ENCODE measurements at regions not wholly inside any gene's neighbourhood (a gene's known extent, or its start where the extent isn't known, plus 50 kb on each side); places are given as distances from the start of the nearest gene placed in this dataset.
"Not testable (repeated sequence)": the region's sequence is repeated elsewhere in the genome, so short reads cannot be mapped to it uniquely, and the experiment has no call there.

DNA sequence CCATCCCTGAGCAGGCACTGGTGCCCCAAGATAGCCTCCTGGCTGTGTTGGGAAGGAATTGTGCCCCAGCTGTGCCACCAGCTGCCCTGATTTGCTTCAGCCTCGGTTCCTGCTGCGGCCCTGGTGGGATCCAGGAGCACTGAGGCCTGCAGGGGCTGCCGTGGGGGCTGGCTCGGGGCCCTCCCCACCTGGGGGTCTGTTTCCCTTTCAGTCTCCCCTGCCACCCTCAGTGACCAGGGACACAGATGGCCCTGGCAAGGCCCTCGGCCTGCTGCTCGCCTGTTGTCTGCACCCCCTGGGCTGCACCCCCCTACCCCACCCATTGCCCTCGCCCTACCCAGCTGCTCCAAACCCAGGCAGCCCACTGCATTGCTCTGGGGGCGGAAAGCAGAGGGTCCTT, 483.8 kb downstream of the TUBA3C start:
- H3K4me3 ChIP-seq (ENCODE audit: low read depth, low read length): not testable (repeated sequence)

DNA sequence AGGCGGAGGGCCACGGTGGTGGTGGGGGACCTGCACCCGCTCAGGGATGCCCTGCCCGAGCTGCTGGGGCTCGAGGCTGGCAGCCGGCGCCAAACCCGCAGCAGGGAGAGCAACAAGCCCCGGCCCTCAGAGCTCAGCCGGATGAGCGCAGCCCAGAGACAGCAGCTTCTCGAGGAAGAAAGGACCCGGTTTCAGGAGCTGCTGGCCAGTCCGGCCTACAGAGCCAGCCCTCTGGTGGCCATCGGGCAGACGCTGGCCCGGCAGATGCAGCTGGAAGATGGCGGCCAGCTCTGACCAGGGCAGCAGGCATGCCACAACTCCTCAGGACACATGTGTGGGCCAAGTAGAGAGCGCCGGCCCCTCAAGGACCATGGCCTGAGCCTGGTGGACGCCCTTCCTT, 484.4 kb downstream of the TUBA3C start:
- H3K4me3 ChIP-seq (ENCODE audit: low read depth, low read length): not testable (repeated sequence)

DNA sequence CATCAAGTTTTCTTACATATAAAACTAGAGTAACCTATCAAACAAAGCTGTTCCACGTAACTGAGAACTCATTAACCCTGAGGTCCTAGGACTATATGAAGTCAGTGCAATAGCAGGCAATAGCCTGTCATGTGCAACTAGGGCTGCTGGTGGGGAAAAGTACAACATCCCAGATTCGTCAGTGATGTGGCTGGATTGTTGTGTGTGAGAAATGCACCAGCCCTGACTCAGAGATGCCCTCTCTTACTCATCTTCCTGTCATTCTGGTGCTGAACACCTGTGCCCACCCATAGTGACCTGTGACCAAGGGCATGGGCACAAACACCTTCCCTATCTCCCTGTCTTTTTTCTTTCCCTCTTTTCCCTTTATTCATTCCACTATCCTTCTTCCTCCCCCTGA, 504.2 kb downstream of the TUBA3C start:
- H3K4me3 ChIP-seq (ENCODE audit: low read depth, low read length): not testable (repeated sequence)

DNA sequence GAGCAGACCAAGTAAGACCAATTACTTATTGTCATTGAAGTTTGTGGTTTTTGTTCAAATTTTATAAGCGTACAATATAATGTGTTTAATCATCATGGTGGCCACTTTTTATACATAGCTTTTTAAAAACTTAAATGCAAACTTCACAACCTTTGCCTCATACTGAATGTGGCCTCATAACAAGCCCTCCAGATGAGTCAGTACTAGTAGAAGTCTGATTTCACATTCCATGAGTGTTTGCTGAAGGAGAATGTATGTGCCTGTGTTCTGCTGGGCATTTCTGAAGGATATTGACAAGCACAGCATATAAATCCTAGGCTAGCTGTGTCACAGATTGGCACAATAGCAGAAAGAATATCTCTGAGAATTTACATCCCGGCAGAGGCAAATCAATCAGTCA, 506.4 kb downstream of the TUBA3C start:
- H3K4me3 ChIP-seq (ENCODE audit: low read depth, low read length): not testable (repeated sequence)

DNA sequence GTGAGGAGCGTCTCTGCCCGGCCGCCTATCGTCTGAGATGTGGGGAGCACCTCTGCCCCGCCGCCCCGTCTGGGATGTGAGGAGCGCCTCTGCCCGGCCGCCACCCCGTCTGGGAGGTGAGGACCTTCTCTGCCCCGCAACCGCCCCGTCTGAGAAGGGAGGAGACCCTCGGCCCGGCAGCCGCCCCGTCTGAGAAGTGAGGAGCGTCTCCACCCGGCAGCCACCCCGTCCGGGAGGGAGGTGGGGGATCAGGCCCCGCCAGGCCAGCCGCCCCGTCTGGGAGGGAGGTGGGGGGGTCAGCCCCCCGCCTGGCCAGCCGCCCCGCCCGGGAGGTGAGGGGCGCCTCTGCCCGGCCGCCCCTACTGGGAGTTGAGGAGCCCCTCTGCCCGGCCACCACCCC, 507.8 kb downstream of the TUBA3C start:
- H3K4me3 ChIP-seq (ENCODE audit: low read depth, low read length): not testable (repeated sequence)

DNA sequence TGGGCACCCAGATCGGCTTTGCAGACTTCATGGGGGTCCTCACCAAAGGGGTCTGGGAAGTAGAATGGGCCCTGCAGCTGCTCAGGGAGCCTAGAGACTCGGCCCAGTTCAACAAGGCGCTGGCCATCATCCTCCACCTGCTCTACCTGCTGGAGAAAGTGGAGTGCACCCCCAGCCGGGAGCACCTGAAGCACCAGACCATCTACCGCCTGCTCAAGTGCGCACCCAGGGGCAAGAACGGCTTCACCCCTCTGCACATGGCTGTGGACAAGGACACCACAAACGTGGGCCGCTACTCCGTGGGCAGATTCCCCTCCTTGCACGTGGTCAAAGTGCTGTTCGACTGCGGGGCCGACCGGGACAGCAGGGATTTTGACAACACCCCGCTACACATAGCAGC, 515.0 kb downstream of the TUBA3C start:
- not testable (repeated sequence) for H3K4me3 ChIP-seq (ENCODE audit: low read depth, low read length)

DNA sequence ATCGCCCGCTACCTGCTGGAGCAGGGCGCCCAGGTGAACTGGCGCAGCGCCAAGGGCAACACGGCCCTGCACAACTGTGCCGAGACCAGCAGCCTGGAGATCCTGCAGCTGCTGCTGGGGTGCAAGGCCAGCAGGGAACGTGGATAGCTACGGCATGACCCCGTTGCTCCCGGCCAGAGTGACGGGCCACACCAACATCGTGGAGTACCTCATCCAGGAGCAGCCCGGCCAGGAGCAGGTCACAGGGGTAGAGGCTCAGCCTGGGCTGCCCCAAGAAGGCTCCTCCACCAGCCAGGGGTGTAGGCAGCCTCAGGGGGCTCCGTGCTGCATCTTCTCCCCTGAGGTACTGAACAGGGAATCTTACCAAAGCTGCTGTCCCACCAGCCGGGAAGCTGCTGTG, 515.9 kb downstream of the TUBA3C start:
- H3K4me3 ChIP-seq (ENCODE audit: low read depth, low read length): not testable (repeated sequence)

DNA sequence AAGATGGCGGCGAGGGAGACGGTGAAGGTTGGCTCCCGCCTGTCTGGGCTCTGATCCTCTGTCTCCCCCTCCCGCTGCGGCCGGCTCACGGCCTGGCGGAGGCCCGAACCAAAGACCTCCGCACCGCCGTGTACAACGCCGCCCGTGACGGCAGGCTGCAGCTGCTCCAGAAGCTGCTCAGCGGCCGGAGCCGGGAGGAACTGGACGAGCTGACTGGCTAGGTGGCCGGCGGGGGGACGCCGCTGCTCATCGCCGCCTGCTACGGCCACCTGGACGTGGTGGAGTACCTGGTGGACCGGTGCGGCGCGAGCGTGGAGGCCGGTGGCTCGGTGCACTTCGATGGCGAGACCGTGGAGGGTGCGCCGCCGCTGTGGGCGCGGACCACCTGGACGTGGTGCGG, 516.5 kb downstream of the TUBA3C start:
- not testable (repeated sequence) for H3K4me3 ChIP-seq (ENCODE audit: low read depth, low read length)

DNA sequence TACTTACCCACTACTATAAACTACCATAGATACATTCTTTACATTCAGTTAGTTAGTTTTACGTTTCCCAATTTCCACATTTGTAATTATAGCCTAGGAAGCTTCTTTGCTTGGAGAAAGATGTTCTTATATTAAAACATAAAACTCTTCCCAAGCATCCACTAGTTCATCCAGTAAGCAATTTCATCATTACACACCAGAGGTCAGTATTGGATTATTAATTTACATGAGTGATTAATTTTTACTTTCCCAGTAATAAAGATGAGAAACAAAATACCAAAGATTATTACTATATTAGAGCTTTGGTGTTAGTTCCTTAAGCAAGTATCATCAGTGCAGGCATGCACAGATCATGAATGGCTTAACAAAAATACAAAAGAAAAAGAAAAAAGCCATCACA, 518.4 kb downstream of the TUBA3C start:
- not testable (repeated sequence) for H3K4me3 ChIP-seq (ENCODE audit: low read depth, low read length)

DNA sequence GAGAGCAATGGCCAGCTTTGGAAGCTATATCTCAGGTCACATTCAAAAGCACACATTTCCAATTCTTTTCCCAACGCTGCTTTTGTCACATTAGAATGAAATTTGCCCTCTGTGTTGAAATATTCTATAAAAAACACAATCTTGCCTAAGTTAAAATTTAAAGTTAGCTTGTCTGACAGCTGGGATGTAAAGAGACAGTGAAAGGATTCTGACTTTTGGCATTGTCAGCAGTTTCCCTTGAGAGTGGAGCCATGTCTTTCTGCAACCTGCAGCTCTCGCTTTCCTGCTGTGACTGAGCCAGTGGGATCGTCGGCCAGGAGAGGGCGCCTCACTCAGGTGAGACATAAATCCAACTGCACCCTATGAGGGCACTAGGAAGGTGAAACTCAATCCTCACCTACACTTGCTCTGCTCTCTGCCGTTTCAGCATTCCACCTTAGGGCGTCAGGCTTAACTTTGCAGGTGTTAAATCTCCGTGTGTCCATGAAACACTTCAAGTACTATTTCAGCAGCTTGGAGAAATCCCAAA, 537.9 kb downstream of the TUBA3C start:
- H3K4me3 ChIP-seq (ENCODE audit: low read depth, low read length): not testable (repeated sequence)

DNA sequence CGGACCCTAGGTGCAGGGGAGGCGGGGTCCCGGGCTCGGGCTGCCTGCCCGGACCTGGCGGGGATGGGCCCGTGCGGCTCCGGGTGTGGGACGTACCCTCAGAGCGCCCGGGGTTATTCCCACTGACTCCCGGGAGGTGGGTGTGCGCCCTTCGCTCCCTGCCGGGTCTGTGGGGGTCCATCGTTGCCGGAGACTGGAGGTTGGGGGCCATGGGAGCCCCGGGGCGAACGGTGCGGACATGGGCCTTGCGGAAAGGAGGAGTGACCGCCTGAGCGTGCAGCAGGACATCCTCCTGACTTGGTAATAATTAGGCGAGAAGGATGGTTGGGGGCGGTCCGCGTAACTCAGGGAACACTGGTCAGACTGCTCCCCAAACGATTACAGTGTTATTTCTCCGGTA, 552.7 kb downstream of the TUBA3C start:
- not testable (repeated sequence) for H3K4me3 ChIP-seq (ENCODE audit: low read depth, low read length)

DNA sequence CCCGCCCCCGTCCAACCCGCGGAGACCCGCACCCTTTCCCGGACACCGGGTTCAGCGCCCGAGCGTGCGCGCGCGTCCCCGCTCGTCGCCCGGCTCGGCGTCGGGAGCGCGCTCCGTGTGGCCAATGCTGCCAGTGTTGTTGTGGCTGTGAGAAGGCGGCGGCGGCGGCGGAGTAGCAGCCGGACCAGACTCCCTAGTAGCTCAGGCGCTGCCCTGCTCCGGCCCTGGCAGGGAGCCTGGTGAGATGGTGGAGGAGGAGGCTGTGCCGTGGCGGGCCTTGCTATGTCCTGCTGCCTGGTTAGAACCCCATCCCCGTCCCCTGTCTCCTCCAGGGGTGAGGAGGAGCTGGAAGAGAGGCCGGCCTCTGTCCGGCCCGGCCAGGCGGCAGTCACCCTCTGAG, 553.2 kb downstream of the TUBA3C start:
- no peak overlapping the region for H3K4me3 ChIP-seq (ENCODE audit: low read depth, low read length)
- TF ChIP-seq, protein P1, sequence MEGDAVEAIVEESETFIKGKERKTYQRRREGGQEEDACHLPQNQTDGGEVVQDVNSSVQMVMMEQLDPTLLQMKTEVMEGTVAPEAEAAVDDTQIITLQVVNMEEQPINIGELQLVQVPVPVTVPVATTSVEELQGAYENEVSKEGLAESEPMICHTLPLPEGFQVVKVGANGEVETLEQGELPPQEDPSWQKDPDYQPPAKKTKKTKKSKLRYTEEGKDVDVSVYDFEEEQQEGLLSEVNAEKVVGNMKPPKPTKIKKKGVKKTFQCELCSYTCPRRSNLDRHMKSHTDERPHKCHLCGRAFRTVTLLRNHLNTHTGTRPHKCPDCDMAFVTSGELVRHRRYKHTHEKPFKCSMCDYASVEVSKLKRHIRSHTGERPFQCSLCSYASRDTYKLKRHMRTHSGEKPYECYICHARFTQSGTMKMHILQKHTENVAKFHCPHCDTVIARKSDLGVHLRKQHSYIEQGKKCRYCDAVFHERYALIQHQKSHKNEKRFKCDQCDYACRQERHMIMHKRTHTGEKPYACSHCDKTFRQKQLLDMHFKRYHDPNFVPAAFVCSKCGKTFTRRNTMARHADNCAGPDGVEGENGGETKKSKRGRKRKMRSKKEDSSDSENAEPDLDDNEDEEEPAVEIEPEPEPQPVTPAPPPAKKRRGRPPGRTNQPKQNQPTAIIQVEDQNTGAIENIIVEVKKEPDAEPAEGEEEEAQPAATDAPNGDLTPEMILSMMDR (IDR thresholded peaks at IDR 0.05; ENCODE audit: borderline replicate concordance, insufficient read depth, low read depth, low read length): no peak

DNA sequence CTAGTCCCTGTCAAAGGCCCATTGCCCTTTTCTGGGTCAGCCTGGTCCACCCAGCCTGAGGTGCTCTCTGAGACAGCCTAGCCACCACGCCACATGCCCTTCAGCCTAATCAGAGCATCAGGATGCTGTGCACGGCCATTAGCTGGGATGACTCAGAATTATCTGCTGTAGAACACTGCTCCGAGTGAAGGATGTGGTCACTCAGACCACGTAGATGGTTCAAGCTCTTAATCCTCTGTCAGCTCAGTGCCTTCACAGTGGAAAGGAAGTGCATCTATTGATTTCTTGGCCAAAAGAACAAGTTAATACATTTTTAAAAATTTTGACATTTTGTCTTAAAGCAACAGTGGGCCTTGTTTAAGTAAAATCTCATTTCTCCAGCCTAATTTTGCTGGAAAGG, 557.6 kb downstream of the TUBA3C start:
- not testable (repeated sequence) for H3K4me3 ChIP-seq (ENCODE audit: low read depth, low read length)

DNA sequence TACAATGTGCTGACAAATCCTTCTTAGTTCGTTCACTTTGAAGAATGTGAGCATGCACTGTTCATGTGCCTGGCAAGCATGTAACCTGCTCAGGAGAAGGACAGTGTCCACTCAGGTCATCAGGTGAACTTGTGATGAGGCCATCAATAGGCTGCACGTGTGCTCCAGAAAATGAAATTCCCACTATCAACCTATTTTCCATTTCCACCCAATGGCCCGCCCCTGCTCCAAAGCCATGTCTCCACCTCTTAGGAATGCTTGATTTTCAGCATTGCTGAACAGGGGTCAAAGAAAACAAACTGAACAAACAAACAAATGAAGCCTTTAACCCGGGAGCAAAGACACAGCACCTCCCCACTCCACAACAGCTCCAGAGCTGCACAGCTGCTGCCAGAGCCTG, 563.2 kb downstream of the TUBA3C start:
- H3K4me3 ChIP-seq (ENCODE audit: low read depth, low read length): not testable (repeated sequence)

DNA sequence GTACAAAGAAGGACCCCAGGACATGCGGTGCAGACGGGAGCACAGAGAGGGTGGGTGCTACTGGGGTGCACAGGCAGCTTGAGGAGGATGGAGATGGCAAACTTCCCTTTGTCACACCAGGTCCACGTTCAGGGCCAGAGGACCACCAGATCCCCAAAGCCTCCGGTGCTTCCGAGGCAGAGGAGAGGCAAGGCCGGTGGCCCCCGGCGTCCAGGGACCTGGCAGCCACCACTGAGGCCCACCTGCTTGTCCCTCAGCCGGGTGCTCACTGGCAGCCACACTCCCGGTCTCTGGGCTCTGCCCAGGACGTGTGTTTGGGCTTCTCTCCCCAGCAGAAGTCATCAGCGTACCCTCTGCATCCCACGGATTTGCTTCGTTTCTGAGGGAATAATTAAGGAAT, 571.1 kb downstream of the TUBA3C start:
- not testable (repeated sequence) for H3K4me3 ChIP-seq (ENCODE audit: low read depth, low read length)

DNA sequence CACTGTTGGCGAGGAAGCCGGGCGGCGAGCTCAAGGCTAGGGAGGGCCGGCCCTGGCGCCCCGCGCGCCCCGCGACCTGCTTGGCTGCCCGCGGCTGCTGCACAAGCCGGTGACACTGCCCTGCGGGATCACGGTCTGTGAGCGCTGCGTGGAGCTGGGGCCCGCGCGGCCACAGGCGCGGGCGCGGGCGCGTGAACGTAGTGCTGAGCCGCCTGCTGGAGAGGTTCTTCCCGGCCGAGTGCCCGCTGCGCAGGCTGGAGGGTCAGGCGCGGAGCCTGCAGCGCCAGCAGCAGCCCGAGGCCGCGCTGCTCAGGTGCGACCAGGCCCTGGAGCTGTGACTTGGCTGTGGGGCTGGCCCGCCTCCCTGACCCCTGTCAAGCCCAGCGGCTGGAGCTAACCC, 572.3 kb downstream of the TUBA3C start:
- H3K4me3 ChIP-seq (ENCODE audit: low read depth, low read length): not testable (repeated sequence)

DNA sequence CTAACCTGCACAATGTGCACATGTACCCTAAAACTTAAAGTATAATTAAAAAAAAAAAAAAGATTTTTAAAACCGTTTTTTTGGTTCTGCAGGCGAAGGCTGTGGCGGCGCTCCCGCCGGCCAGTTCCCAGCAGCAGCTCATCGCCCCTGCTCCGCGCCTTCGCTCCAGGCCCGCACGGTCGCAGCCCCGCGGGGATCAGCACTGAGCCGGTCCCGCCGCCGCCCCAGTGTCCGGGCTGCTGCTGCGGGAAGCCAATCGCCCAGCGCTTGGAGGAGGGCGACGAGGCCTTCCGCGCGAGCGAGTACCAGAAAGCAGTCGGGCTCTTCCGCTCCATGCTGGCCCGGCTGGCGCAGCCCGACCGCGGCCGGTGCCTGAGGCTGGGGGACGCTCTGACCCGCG, 572.8 kb downstream of the TUBA3C start:
- H3K4me3 ChIP-seq (ENCODE audit: low read depth, low read length): not testable (repeated sequence)

DNA sequence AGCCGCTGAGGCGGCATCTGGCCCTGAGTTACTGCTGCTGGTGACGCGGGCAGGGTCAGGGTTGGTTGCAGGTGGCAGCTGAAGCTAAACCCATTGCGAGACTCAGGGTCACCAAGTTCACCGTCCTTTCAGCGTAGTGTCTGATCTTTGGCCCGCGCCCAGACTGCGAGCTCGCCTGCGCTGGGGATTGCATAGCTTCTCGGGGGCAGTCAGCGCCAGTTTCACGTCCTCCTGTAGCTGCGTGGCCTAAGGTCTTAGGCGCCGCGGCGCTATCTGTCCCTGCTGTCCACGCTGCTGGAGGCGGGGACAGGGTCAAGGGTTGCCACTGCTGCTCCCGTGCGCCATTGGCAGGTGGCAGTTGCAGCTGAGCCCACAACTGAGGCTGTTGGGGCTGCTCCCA, 581.3 kb downstream of the TUBA3C start:
- not testable (repeated sequence) for H3K4me3 ChIP-seq (ENCODE audit: low read depth, low read length)

DNA sequence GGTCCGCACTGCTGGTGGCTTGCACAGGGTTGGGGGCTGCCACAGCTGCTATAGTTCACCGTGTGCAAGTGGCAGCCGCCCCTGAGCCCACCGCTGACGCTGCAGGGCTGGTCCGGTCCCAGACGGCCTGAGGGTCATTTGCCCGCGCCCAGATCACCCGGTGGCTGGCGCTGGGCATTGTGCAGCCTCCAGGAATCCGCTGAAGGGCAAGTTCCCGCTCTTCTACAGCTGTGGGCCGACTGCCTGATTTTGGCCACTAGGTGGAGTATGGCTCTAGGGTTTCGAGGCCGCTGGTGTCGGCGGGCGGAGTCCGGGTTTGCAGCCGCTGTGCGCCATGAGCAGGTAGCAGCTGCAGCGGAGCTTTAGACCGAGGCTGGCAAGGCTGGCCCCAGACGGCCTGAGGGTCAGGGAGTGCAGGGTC, 581.8 kb downstream of the TUBA3C start:
- H3K4me3 ChIP-seq (ENCODE audit: low read depth, low read length): not testable (repeated sequence)

DNA sequence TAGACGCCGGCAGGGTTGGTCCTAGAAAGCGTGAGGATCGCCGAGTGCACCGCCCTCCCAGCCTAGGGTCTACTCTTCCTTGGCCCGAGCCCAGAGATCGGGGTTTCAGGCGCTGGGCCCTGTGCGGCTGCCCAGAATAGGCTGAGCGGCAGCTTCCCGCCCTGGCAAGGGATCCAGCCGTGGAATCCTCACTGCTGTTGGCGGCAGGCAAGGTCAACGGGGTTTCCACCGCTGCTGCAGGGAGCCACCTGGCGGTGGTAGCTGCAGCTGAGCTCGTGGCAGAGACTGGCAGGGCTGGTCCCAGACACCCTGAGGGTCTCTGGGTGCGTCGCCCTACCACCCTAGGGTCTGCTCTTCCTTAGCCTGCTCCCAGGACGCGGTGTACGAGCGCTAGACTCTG, 583.1 kb downstream of the TUBA3C start:
- H3K4me3 ChIP-seq (ENCODE audit: low read depth, low read length): not testable (repeated sequence)

DNA sequence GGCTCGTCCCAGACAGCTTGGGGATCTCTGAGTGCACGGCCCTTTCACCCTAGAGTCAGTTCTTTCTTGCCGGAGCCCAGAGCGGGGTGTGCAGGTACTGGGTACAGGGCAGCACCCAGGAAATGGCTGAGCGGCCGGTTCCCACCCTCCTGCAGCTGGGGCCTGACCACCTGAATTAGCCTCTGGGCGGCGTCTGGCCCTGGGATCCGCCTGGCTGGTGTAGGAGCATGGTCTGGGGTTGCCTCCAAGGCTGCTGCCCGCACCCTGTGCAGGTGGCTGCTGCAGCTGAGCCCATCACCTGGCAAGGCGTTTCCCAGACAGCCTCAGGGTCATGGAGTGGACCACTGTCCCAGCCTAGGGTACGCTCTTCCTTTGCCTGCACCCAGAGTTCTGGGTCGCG, 583.7 kb downstream of the TUBA3C start:
- not testable (repeated sequence) for H3K4me3 ChIP-seq (ENCODE audit: low read depth, low read length)

DNA sequence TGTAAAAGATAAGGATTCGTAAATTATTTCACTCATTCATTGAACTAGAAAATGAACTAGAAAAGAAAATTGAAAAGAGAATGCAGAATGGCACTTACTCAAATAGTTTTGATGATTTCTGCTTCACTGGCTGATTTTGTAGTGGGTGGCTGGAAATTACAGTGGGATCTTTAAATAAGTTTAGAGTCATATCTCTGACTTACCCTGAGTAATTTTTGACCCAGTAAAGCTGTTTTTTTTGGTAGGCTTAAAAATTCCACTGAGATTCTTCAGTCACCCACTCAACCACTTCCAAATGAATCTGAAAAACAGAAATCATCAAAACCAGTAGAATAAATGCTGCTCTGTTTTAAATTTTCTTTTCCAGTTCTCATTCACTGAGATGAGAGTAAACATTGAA, 604.5 kb downstream of the TUBA3C start:
- H3K4me3 ChIP-seq (ENCODE audit: low read depth, low read length): not testable (repeated sequence)

Data from GM12875 (cell line).